Keratinocyte (primary cell): ENCODE measurements at regions not wholly inside any gene's neighbourhood (a gene's known extent, or its start where the extent isn't known, plus 50 kb on each side); places are given as distances from the start of the nearest gene placed in this dataset.

Source experiments
- DNase-seq: peaks from one replicate; pipeline ENCODE4 v3.0.0-alpha.2; 2011; ENCODE audit warnings: low read depth, missing footprints, low spot score
- FAIRE-seq: peaks from 2 replicates; lab custom pipeline; 2011; peaks lifted over from hg19 to GRCh38; lab: Jason Lieb, UNC
- H2AFZ ChIP-seq: 2 replicates; pipeline ENCODE4 v1.6.0; 2012; ENCODE audit warnings: low read length, control low read depth, inconsistent platforms; ENCODE audit not compliant: control insufficient read depth
- H3K27ac ChIP-seq: 2 replicates; pipeline ENCODE4 v1.5.1; 2011; ENCODE audit warnings: low read length; ENCODE audit not compliant: control insufficient read depth, insufficient read depth
- H3K27me3 ChIP-seq: 3 replicates; pipeline ENCODE4 v1.6.0; 2011; ENCODE audit warnings: low read length; ENCODE audit not compliant: control insufficient read depth, insufficient read depth; ENCODE audit errors: extremely low read depth
- H3K36me3 ChIP-seq, 2 experiments: 2 replicates in 1 of 2; 3 replicates in 1 of 2; pipeline ENCODE4 v1.5.1; 2011; ENCODE audit warnings: low read length in 2 of 2, mild to moderate bottlenecking in 1 of 2; ENCODE audit not compliant: control insufficient read depth in 2 of 2, insufficient read depth in 2 of 2; ENCODE audit errors: extremely low read depth in 1 of 2
- H3K4me1 ChIP-seq: 3 replicates; pipeline ENCODE4 v1.5.1; 2011; ENCODE audit warnings: low read length; ENCODE audit not compliant: control insufficient read depth, insufficient read depth; ENCODE audit errors: extremely low read depth
- H3K4me2 ChIP-seq: 3 replicates; pipeline ENCODE4 v1.6.0; 2011; ENCODE audit warnings: low read depth, low read length; ENCODE audit not compliant: control insufficient read depth, insufficient read depth; ENCODE audit errors: extremely low read depth
- H3K4me3 ChIP-seq, 3 experiments: fragments of 200-600 bp in 1 of 3; sonication (generic) in 1 of 3; 2 replicates in 2 of 3; 3 replicates in 1 of 3; pipeline ENCODE4 v1.5.1; 2011 to 2016; ENCODE audit warnings: low read length in 3 of 3, mild to moderate bottlenecking in 3 of 3, control low read depth in 2 of 3, inconsistent platforms in 1 of 3, low read depth in 1 of 3, mixed read lengths in 1 of 3, mixed run types in 1 of 3, moderate library complexity in 1 of 3; ENCODE audit not compliant: control insufficient read depth in 2 of 3, insufficient read depth in 2 of 3; ENCODE audit errors: extremely low read depth in 1 of 3
- H3K79me2 ChIP-seq: 2 replicates; pipeline ENCODE4 v1.6.0; 2012; ENCODE audit warnings: low read length; ENCODE audit not compliant: control insufficient read depth, insufficient read depth
- H3K9ac ChIP-seq: 3 replicates; pipeline ENCODE4 v1.6.0; 2011; ENCODE audit warnings: low read length; ENCODE audit not compliant: control insufficient read depth, insufficient read depth; ENCODE audit errors: extremely low read depth
- H3K9me1 ChIP-seq: 3 replicates; pipeline ENCODE4 v1.6.0; 2011; ENCODE audit warnings: low read length; ENCODE audit not compliant: control insufficient read depth, insufficient read depth; ENCODE audit errors: extremely low read depth
- H3K9me3 ChIP-seq: 2 replicates; pipeline ENCODE4 v1.5.1; 2012; ENCODE audit warnings: low read depth, low read length; ENCODE audit not compliant: control insufficient read depth
- H4K20me1 ChIP-seq: 3 replicates; pipeline ENCODE4 v1.6.0; 2011; ENCODE audit warnings: low read length; ENCODE audit not compliant: control insufficient read depth, insufficient read depth; ENCODE audit errors: extremely low read depth
- EZH2 ChIP-seq: IDR thresholded peaks from one replicate; pipeline ENCODE4 v1.6.1; 2012; ENCODE audit warnings: inconsistent platforms, mild to moderate bottlenecking, low read length, moderate library complexity
- dilution Hi-C: fragments of 300-500 bp; cut with MboI; formaldehyde crosslinking; loops from one replicate; pipeline ENCODE4 v1.7.0; 2020; ENCODE audit warnings: low sequenced_read_pairs; ENCODE audit not compliant: extremely low pct_ligation_motif_present
- TF ChIP-seq, protein P1 (sequence below), 3 experiments: IDR thresholded peaks in 1 of 3; conservative IDR thresholded peaks in 1 of 3; optimal IDR thresholded peaks in 1 of 3; 2 replicates in 2 of 3; 3 replicates in 1 of 3; pipeline versions ENCODE3 to v1.5.1; 2011; ENCODE audit warnings: low read length in 3 of 3, mild to moderate bottlenecking in 3 of 3, moderate library complexity in 2 of 3, control low read depth in 1 of 3, inconsistent platforms in 1 of 3; ENCODE audit not compliant: insufficient read depth in 2 of 3; ENCODE audit errors: extremely low read depth in 1 of 3

DNA sequence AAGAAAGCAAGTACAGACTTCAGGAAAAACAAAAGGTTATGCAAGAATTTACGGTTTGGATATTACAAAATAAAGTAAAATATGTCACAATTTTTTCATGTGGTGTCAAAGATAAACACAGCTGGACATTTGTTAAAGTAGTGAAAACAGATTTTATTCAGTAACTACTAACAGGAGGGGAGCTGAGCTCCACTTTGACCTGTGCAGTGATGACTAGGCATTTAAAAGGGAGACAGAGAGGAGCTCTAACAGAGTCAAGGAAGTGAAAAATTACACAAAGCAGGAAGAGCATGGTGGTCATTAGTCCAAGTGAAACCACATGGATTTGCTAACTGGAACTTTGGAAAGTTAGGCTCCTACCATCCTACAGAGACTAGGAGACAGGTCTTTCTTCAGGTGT is 263.6 kb upstream of the PCSK5 start:
- H3K4me3 ChIP-seq = no peak overlapping the region
- no peak for FAIRE-seq
- no peak overlapping the region for H3K27ac ChIP-seq
- H3K9me3 ChIP-seq = no peaks in the 10 kb centered on the region
- no peak overlapping the region for H3K4me2 ChIP-seq
- H3K4me1 ChIP-seq = no peaks in the 10 kb centered on the region
- H3K79me2 ChIP-seq = no peaks in the 10 kb centered on the region
- dilution Hi-C loops = no loop called here
- H4K20me1 ChIP-seq = no peaks in the 10 kb centered on the region
- H3K27me3 ChIP-seq = no peaks in the 10 kb centered on the region
- no peak for DNase-seq
- no peak for TF ChIP-seq EZH2
- TF ChIP-seq, protein P1, sequence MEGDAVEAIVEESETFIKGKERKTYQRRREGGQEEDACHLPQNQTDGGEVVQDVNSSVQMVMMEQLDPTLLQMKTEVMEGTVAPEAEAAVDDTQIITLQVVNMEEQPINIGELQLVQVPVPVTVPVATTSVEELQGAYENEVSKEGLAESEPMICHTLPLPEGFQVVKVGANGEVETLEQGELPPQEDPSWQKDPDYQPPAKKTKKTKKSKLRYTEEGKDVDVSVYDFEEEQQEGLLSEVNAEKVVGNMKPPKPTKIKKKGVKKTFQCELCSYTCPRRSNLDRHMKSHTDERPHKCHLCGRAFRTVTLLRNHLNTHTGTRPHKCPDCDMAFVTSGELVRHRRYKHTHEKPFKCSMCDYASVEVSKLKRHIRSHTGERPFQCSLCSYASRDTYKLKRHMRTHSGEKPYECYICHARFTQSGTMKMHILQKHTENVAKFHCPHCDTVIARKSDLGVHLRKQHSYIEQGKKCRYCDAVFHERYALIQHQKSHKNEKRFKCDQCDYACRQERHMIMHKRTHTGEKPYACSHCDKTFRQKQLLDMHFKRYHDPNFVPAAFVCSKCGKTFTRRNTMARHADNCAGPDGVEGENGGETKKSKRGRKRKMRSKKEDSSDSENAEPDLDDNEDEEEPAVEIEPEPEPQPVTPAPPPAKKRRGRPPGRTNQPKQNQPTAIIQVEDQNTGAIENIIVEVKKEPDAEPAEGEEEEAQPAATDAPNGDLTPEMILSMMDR (optimal IDR thresholded peaks at IDR 0.05 in 1 of 3, IDR thresholded peaks at IDR 0.05 in 1 of 3, conservative IDR thresholded peaks at IDR 0.05 in 1 of 3; ENCODE audit: extremely low read depth in 1 of 3, insufficient read depth in 2 of 3, low read length in 3 of 3) = no peak
- H2AFZ ChIP-seq = no peak overlapping the region
- H3K9me1 ChIP-seq = no peaks in the 10 kb centered on the region
- no peak overlapping the region for H3K9ac ChIP-seq
- H3K36me3 ChIP-seq = no peaks in the 10 kb centered on the region

DNA sequence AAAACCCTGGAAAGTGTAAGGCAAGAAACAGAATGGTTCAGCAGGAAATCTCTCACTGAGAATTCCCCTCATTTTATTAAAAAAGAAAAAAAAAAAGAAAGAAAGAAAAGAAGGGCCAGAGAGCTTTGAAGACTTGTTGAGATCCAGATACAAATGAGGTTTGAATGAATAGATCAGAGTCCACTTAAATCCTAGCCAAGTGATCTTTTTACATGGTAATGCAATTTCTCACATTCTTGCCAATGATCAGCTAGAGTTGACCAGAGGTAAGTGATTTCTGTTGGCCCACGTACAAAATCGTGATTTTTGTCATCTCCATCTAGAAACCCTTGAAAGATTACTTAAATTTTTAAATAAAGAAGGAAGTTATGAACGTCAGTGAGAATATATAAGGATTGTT is 261.5 kb upstream of the PCSK5 start:
- no peaks in the 10 kb centered on the region for H3K27me3 ChIP-seq
- no peaks in the 10 kb centered on the region for H3K79me2 ChIP-seq
- dilution Hi-C loops = no loop called here
- H3K4me1 ChIP-seq = no peaks in the 10 kb centered on the region
- no peak overlapping the region for H3K9ac ChIP-seq
- no peaks in the 10 kb centered on the region for H3K36me3 ChIP-seq
- FAIRE-seq = no peak
- no peak overlapping the region for H2AFZ ChIP-seq
- no peak for TF ChIP-seq EZH2
- H3K4me2 ChIP-seq = no peak overlapping the region
- no peak overlapping the region for H3K4me3 ChIP-seq
- no peaks in the 10 kb centered on the region for H3K9me3 ChIP-seq
- DNase-seq = no peak
- H3K27ac ChIP-seq = no peak overlapping the region
- H4K20me1 ChIP-seq = no peaks in the 10 kb centered on the region
- H3K9me1 ChIP-seq = no peaks in the 10 kb centered on the region

DNA sequence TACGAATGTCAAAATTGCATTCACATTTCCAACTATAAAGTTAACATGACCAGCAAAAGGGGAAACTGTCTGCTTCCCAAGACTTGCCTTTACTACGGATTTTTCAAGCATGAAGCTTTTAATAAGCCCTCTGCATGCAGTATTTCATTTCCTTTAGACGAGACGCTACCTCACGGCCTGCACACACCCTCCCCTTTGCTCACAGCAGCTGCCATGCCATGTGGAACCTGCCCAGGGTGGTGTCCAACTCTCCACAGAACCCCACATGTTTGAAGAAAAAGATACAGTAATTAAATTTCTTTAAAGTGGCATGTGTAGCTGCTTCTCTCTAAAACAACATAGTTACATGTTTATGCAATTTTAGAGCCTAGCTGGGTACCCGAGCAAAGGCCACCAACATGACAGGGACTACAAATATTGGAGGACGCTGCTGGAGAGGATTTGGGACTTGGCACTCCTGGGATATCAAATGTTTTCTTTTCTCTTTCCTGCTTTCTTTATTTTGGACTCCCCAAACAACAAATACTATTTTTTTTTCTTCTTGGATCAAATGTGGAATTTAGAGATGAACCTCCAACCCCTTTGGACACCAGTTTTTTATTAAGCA is 256.9 kb upstream of the PCSK5 start:
- dilution Hi-C loops = no loop called here
- H3K9ac ChIP-seq = no peak overlapping the region
- TF ChIP-seq, protein P1 (optimal IDR thresholded peaks at IDR 0.05 in 1 of 3, IDR thresholded peaks at IDR 0.05 in 1 of 3, conservative IDR thresholded peaks at IDR 0.05 in 1 of 3; ENCODE audit: extremely low read depth in 1 of 3, insufficient read depth in 2 of 3, low read length in 3 of 3) = no peak
- TF ChIP-seq EZH2 = no peak
- FAIRE-seq (no peak), DNase-seq (no peak)
- H3K9me3 ChIP-seq = no peaks in the 10 kb centered on the region
- H3K4me1 ChIP-seq = no peaks in the 10 kb centered on the region
- H3K27ac ChIP-seq = no peak overlapping the region
- no peaks in the 10 kb centered on the region for H3K36me3 ChIP-seq
- H4K20me1 ChIP-seq = no peaks in the 10 kb centered on the region
- H3K79me2 ChIP-seq = no peaks in the 10 kb centered on the region
- H3K4me2 ChIP-seq = no peak overlapping the region
- no peaks in the 10 kb centered on the region for H3K9me1 ChIP-seq
- H3K27me3 ChIP-seq = no peaks in the 10 kb centered on the region
- no peak overlapping the region for H2AFZ ChIP-seq
- H3K4me3 ChIP-seq = no peak overlapping the region
